C1 segment of cervical spinal cord (tissue), 14 donors: ENCODE measurements at regions not wholly inside any gene's neighbourhood (a gene's known extent, or its start where the extent isn't known, plus 50 kb on each side); places are given as distances from the start of the nearest gene placed in this dataset.
"Not testable (repeated sequence)": the region's sequence is repeated elsewhere in the genome, so short reads cannot be mapped to it uniquely, and the experiment has no call there.

Experiments used
- DNase-seq, 14 donors: peaks; one replicate each; lab custom pipeline; 2025; lab: John Stamatoyannopoulos, UW

DNA sequence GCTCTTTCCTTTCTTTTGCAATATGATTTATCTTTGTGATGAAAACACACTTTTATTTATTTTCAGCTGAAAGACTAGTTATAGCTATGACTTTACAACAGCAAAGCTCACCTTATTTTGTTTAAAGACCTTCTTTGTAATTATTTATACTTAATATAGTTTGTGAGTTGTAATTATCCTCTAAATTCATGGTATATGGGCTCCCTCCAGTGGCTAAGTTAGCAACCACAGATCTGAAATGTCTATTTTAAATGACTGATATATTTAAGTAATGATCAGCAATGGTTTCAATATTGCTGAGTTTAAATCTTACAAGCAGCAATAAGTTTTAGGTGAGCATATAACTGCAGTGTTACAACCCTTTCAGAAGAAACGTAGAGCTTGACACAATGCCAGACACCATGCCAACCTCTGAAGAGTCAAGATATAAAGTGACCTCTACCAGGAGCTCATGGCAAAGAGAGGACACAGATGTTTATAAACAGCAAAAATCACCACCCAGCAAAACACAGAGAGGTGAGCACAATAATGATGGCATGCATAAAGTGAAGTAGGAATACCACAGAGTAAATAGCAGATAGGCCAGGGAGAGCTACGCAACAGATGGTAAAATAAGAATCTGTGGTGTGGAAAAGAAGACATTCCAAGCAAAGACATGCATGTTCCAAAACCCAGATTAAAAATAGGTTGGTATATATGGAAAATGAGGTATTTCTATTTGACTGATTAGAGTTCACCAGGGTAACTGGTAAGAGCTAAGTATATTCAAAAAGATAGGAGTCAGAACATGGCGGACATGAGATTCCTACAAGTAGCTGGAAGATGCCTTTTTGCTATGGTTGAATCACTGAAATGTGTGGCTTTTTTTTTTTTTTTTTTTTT is 143.7 kb upstream of the ZNF385D start:
- no peak for DNase-seq

- DNase-seq, result no peak
Observed at GRCh38 chr3:21898316-21898715, 147.3 kb upstream of the ZNF385D start.

DNA sequence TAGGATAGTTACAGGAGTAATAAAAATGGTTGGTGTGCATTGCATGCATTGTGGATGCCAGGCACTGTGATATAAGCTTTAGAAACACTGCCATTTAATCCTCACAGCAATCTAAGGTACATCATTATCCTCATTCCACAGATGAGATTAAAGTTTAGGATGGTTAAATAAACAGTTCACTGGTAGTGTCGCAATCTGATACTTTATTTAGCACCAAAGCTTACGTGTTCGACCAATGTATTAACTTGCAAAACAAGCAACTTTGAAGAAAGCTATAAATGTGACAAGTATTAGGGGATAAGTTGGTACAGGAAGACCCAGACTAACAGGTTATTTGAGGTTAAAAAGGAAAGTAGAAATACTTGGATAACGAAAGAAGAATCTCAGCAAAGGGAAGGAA is 150.5 kb upstream of the ZNF385D start:
- no peak for DNase-seq

- DNase-seq, result no peak
Observed at GRCh38 chr3:21902956-21903355, 151.9 kb upstream of the ZNF385D start.

- no peak for DNase-seq
Observed at GRCh38 chr3:21909096-21909495, 158.1 kb upstream of the ZNF385D start.

DNA sequence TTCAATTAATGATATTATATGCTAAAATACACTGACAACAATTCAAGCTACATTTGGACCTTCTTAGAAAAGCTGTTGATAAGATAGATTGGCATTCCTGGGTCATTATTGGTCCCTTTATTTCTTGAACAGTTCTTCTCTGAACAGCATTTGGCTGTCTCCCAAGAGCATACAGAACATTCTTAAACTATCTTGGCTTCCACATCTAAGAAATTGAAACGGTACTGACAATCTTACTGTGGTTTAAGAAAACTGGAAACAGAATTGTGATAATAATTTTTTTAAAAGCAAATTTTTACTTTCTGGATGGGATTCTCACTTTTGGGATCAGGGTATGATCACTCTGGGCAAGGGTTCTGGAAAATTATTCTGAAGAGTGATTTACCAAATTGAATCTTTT is 161.7 kb upstream of the ZNF385D start:
- no peak for DNase-seq

DNA sequence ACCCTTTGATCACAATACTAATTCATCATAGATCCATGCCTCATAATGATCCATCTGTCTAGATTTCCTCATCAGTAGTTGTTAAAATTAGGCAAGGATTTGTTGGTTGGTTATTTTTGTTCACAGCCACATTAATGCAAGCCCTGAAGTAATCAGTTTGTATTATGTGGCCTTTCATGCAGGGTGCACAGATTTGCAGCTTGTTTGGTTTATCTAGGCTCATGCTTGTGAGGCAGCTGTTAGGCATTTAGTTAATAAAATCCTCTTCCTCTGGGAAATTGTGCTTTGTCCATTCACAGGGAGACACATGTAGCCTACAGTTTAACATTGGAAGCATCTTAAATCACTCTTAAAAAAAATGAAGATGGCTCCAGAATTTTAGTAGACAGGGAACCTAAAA is 162.8 kb upstream of the ZNF385D start:
- DNase-seq, result no peak

- no peak for DNase-seq
Observed at GRCh38 chr3:21914451-21914850, 163.4 kb upstream of the ZNF385D start.

DNA sequence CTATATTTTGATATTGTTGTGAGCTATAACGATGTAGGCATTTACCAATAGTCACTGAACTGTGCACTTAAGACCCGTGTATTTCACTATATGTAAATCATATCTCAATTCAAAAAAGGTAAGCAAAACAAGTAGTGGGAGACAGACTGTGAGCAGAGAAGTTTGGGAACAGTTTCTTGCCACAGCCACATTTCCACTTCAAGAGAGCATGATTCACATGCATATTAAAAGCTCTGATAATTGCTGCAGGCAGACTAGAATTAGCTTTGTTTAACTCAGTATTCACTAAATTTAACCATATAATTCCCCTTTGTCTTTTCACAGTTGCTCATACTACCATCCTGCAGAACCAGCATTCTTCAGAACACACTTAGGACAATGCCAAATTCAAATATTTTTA is 168.4 kb upstream of the ZNF385D start:
- no peak for DNase-seq

GRCh38 chr3:21920421-21920861 is 169.4 kb upstream of the ZNF385D start:
- DNase-seq, result no peak

- not testable (repeated sequence) for DNase-seq
Observed at GRCh38 chr3:21923156-21923555, 172.1 kb upstream of the ZNF385D start.

GRCh38 chr3:21927261-21927660 is 176.3 kb upstream of the ZNF385D start:
- DNase-seq, result no peak

GRCh38 chr3:21934591-21934990 is 183.6 kb upstream of the ZNF385D start:
- no peak for DNase-seq

GRCh38 chr3:21936207-21936606 is 185.2 kb upstream of the ZNF385D start:
- no peak for DNase-seq

GRCh38 chr3:21938267-21938681 is 187.3 kb upstream of the ZNF385D start:
- DNase-seq, result no peak

DNA sequence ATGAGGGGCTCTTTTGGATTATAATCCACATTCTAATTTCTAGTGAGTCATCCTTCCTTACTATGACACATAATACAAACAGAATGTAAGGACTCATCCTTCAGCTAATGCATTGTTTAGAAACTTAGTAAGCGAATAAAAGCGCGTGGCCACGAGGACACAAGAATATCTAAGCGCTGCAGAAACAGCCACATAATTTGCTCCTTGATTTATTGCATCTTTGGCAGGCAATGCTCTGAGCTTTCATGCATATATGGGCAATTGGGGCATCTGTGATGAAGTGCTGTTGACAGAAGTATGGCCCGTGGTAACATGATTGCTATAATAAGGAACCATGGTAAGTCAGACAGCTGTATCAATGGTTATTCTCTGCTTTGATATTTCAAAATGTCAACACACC is 191.3 kb upstream of the ZNF385D start:
- DNase-seq, result peak in 1 of 14 donors; percentile 81

GRCh38 chr3:21944251-21944650 is 193.2 kb upstream of the ZNF385D start:
- no peak for DNase-seq

DNA sequence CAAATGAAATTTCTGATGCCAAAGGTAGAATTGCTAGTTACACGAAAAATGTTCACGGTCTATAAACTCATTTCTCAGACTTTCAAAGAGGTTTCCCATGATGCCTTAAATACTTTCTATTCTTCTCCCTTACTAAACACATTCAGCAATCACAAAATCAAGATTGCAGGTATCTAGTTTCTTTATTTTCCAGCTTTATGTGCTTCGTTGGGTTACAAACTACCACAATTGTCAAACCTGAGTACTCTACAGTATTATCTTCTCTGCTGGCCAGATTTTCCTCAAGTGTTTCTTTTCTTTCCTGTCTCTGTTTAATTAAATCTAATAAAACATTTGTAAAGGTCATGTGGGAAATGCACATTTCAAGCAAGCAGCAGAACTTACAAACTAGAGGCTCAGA is 201.8 kb upstream of the ZNF385D start:
- DNase-seq, result no peak

GRCh38 chr3:21954709-21955108 is 203.7 kb upstream of the ZNF385D start:
- DNase-seq, result no peak

DNA sequence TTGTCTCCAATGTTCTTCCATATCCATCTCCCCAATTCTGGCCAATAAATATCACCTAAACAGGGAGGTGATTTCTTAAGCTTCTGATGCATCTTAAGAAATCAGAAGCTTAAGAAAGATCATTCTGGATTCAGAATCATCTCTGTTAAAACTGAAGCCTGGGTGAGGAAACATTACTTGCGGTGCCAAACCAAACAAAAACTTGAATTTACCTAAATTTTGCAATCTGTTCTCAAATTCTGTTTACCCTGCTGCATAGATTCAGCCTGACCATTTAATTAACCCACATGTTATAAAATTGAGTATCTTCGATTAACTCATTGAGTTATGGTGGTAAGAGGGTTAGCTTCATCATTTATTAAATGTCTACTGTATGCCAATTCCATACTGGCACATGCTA is 204.4 kb upstream of the ZNF385D start:
- DNase-seq, result no peak

DNA sequence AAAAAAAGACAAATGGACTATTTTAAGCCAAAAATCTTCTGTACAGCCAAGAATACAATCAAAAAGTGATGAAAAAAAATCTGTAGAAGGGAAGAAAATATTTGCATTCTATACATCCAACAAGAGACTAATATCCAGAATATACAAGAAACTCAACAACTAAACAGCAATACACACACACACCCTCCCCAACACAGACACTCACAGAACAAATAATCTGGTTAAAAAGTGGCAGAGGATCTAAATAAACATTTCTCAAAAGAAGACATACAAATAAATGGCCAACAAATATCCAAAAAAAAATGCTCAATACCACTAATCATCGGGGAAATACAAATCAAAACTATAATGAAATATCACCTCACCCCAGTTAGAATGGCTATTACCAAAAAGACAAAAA is 209.0 kb upstream of the ZNF385D start:
- no peak for DNase-seq

DNA sequence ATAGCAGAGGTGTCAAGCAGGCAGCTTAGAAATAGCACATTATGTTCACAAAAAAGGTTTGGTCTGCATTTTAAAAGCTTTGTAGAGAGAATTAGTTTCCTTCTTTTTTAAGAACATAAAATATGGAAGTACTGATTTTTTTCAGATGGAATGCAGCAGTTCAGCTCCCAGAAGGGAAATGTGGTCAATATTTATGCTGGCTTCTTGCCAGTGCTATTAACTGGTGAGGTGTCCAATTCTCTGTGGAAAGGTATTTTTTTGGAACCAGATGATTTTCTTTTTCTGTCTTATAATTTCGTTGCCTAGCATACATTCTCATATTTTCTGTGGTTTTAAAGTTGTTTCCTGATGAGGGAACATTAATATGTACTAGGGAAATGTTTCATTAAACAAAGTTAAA is 211.4 kb upstream of the ZNF385D start:
- no peak for DNase-seq

DNA sequence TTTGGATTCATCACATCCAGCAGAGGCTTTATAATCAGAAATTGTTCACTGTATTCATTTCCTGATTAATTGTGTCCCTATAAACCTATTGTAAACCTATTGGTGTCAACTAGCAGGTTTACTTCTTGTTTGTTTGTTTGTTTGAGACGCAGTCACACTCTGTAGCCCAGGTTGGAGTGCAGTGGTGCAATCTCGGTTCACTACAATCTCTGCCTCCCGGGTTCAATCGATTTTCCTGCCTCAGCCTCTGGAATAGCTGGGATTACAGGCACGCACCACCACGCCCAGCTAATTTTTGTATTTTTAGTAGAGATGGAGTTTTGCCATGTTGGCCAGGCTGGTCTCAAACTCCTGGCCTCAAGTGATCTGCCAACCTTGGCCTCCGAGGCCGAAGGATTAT is 215.4 kb upstream of the ZNF385D start:
- not testable (repeated sequence) for DNase-seq

DNA sequence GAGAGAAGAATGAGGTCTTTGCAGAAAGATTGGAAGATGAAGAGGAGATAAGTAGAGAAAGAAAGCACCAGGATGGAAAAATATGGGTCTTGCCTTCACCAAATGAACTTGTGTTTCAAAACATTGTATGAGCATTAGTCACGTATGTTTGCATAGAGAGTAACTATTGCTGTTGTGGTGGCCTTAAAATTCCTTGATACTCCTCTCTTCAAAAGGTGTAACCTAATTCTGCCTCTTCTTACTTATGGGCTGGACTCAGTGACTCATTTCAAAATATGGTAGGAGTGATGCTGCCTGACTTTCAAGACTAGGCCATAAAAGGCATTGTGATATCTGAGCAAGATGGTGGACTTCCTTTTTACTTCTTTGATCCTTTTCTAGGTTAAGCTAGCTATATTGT is 228.7 kb upstream of the ZNF385D start:
- no peak for DNase-seq
